H9 (cell line): ENCODE measurements at regions not wholly inside any gene's neighbourhood (a gene's known extent, or its start where the extent isn't known, plus 50 kb on each side); places are given as distances from the start of the nearest gene placed in this dataset.

Source experiments
- DNase-seq: peaks from one replicate; pipeline ENCODE4 v3.0.0-alpha.2; 2017
- H2AFZ ChIP-seq: one replicate; pipeline ENCODE4 v1.6.1; 2013; ENCODE audit warnings: mild to moderate bottlenecking, low read length, control low read depth, moderate library complexity
- H2AK5ac ChIP-seq: 2 replicates; pipeline ENCODE4 v1.6.1; 2013; ENCODE audit warnings: low read length, control low read depth, mixed read lengths; ENCODE audit not compliant: insufficient read length
- H2BK120ac ChIP-seq: one replicate; pipeline ENCODE4 v1.6.1; 2013; ENCODE audit warnings: low read depth, mild to moderate bottlenecking, low read length, control low read depth, inconsistent platforms; ENCODE audit not compliant: poor library complexity, severe bottlenecking
- H2BK12ac ChIP-seq: 2 replicates; pipeline ENCODE4 v1.6.1; 2013; ENCODE audit warnings: low read length, control low read depth, mixed read lengths, low read depth; ENCODE audit not compliant: insufficient read length
- H2BK15ac ChIP-seq: 2 replicates; pipeline ENCODE4 v1.6.1; 2013; ENCODE audit warnings: low read depth, low read length, control low read depth
- H2BK20ac ChIP-seq: one replicate; pipeline ENCODE4 v1.6.1; 2013; ENCODE audit warnings: low read depth, mild to moderate bottlenecking, low read length, control low read depth, inconsistent platforms; ENCODE audit not compliant: poor library complexity, severe bottlenecking
- H2BK5ac ChIP-seq: 2 replicates; pipeline ENCODE4 v1.6.1; 2013; ENCODE audit warnings: low read length, control low read depth, mixed read lengths; ENCODE audit not compliant: insufficient read length
- H3K14ac ChIP-seq: 2 replicates; pipeline ENCODE4 v1.6.1; 2013; ENCODE audit warnings: low read length, control low read depth; ENCODE audit not compliant: insufficient read depth
- H3K18ac ChIP-seq: 2 replicates; pipeline ENCODE4 v1.6.1; 2013; ENCODE audit warnings: low read depth, mild to moderate bottlenecking, mixed read lengths, low read length, control low read depth; ENCODE audit not compliant: insufficient read length
- H3K23ac ChIP-seq: 2 replicates; pipeline ENCODE4 v1.6.1; 2013; ENCODE audit warnings: low read length, control low read depth, mixed read lengths, low read depth; ENCODE audit not compliant: insufficient read length
- H3K23me2 ChIP-seq: 2 replicates; pipeline ENCODE4 v1.6.1; 2013; ENCODE audit warnings: low read depth, mild to moderate bottlenecking, mixed read lengths, low read length, control low read depth; ENCODE audit not compliant: insufficient read length, poor library complexity, severe bottlenecking
- H3K27ac ChIP-seq: 2 replicates; pipeline ENCODE4 v1.5.1; 2013; ENCODE audit warnings: low read length, control low read depth, mixed read lengths, low read depth; ENCODE audit not compliant: insufficient read length
- H3K27me3 ChIP-seq: 2 replicates; pipeline ENCODE4 v1.6.1; 2013; ENCODE audit warnings: low read length, control low read depth, inconsistent platforms; ENCODE audit not compliant: insufficient read depth
- H3K4ac ChIP-seq: 2 replicates; pipeline ENCODE4 v1.6.1; 2013; ENCODE audit warnings: low read depth, mild to moderate bottlenecking, control low read depth, inconsistent platforms, low read length, moderate library complexity
- H3K4me1 ChIP-seq: 2 replicates; pipeline ENCODE4 v1.6.1; 2013; ENCODE audit warnings: low read length, control low read depth, inconsistent platforms; ENCODE audit not compliant: insufficient read depth
- H3K4me2 ChIP-seq: 2 replicates; pipeline ENCODE4 v1.6.1; 2013; ENCODE audit warnings: low read length, control low read depth, mixed read lengths; ENCODE audit not compliant: insufficient read length, insufficient read depth
- H3K56ac ChIP-seq: 2 replicates; pipeline ENCODE4 v1.6.1; 2013; ENCODE audit warnings: low read depth, mild to moderate bottlenecking, mixed read lengths, low read length, control low read depth; ENCODE audit not compliant: insufficient read length
- H3K79me1 ChIP-seq: 2 replicates; pipeline ENCODE4 v1.6.1; 2013; ENCODE audit warnings: low read depth, mild to moderate bottlenecking, moderate library complexity, low read length, control low read depth, inconsistent platforms; ENCODE audit not compliant: insufficient read depth, poor library complexity, severe bottlenecking
- H3K79me2 ChIP-seq: 2 replicates; pipeline ENCODE4 v1.6.1; 2013; ENCODE audit warnings: low read length, control low read depth, inconsistent platforms; ENCODE audit not compliant: insufficient read depth
- H3K9ac ChIP-seq: 2 replicates; pipeline ENCODE4 v1.6.1; 2013; ENCODE audit warnings: low read length, control low read depth, mixed read lengths; ENCODE audit not compliant: insufficient read length; ENCODE audit errors: extremely low read depth
- H3K9me3 ChIP-seq: one replicate; pipeline ENCODE4 v1.6.1; 2013; ENCODE audit warnings: low read depth, low read length, inconsistent platforms; ENCODE audit not compliant: control insufficient read depth
- H3T11ph ChIP-seq: one replicate; pipeline ENCODE4 v1.6.1; 2013; ENCODE audit warnings: mild to moderate bottlenecking, low read length, control low read depth, inconsistent platforms
- H4K20me1 ChIP-seq: one replicate; pipeline ENCODE4 v1.6.1; 2013; ENCODE audit not compliant: control insufficient read depth, insufficient read length, insufficient read depth
- H4K5ac ChIP-seq: 2 replicates; pipeline ENCODE4 v1.6.1; 2013; ENCODE audit warnings: low read depth, mild to moderate bottlenecking, mixed read lengths, low read length, control low read depth; ENCODE audit not compliant: insufficient read length
- H4K8ac ChIP-seq: replicated peaks from 2 replicates; pipeline ENCODE4 v1.6.1; 2013; ENCODE audit warnings: low read length, control low read depth, mixed read lengths, low read depth; ENCODE audit not compliant: insufficient read length
- H4K91ac ChIP-seq: 2 replicates; pipeline ENCODE4 v1.6.1; 2013; ENCODE audit warnings: low read depth, mild to moderate bottlenecking, moderate library complexity, mixed read lengths, low read length, control low read depth; ENCODE audit not compliant: insufficient read length
- H3K27ac Mint-ChIP-seq, 3 experiments: 2 replicates in 2 of 3; 3 replicates in 1 of 3; pipeline ENCODE4 v1.8.0; 2020 to 2021; ENCODE audit warnings: mixed read lengths in 3 of 3, mild to moderate bottlenecking in 1 of 3, moderate library complexity in 1 of 3
- H3K27me3 Mint-ChIP-seq: 2 replicates; pipeline ENCODE4 v1.8.0; 2021; ENCODE audit warnings: low read depth, mild to moderate bottlenecking, moderate library complexity, mixed read lengths
- H3K36me3 Mint-ChIP-seq, 3 experiments: 2 replicates in 2 of 3; 3 replicates in 1 of 3; pipeline ENCODE4 v1.8.0; 2020 to 2021; ENCODE audit warnings: low read depth in 3 of 3, mixed read lengths in 3 of 3; ENCODE audit not compliant: insufficient read depth in 1 of 3
- H3K4me1 Mint-ChIP-seq, 2 experiments: 2 replicates each; pipeline ENCODE4 v1.8.0; 2020; ENCODE audit warnings: mixed read lengths in 2 of 2
- H3K4me3 Mint-ChIP-seq, 2 experiments: 2 replicates in 1 of 2; 3 replicates in 1 of 2; pipeline ENCODE4 v1.8.0; 2020 to 2021; ENCODE audit warnings: mild to moderate bottlenecking in 2 of 2, mixed read lengths in 2 of 2, moderate library complexity in 1 of 2
- H3K9me3 Mint-ChIP-seq, 2 experiments: 2 replicates in 1 of 2; 3 replicates in 1 of 2; pipeline ENCODE4 v1.8.0; 2020; ENCODE audit warnings: mild to moderate bottlenecking in 2 of 2, mixed read lengths in 2 of 2, moderate library complexity in 1 of 2
- WGBS: extraction: QIAGEN DNeasy Blood & Tissue Kit; methylation state at CpG from one replicate; pipeline ENCODE4 v1.1.7; 2013; ENCODE audit warnings: missing lambda C conversion rate, low lambda C conversion rate, mixed read lengths; ENCODE audit not compliant: insufficient read length; ENCODE audit errors: extremely low coverage; 5-methylcytosine and 5-hydroxymethylcytosine counted together
- TF ChIP-seq, protein P1 (sequence below): fragments of 200-600 bp; sonication (generic); conservative IDR thresholded peaks from 3 replicates; pipeline ENCODE4 v1.8.0; 2021; ENCODE audit warnings: antibody characterized with exemption, mild to moderate bottlenecking

DNA sequence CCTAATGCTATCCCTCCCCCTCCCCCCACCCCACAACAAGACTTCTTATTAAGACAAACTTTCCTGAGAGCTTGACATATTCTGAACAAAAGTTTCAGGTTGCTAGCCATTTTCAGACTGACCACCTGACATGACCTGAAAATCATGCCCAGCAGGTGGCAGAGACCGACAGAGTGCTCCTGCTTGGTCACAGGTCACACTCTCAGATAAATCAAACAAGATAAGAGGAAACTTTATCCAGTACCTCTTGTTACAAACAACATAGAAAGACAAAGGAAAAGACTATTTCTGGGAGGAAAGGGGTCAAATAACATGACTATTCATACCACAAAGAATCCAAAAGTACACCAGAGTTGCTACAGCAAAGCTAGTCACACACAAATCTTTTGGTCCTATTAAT is 107.4 kb downstream of the TMEM200C start:
- Mint-ChIP-seq H3K9me3 (peaks cover 12 to 15% of the 10 kb centered on the region in 2 experiments; a peak in 3 of 5 replicates), H3K27ac (no peak overlapping the region), H3K36me3 (no peaks in the 10 kb centered on the region; a peak in 1 of 7 replicates), H3K4me3 (no peak overlapping the region), H3K27me3 (no peaks in the 10 kb centered on the region; the same call in 1 of the 2 replicates), H3K4me1 (peaks cover 6 to 10% of the 10 kb centered on the region in 2 experiments)
- H2BK20ac ChIP-seq: no peak overlapping the region
- TF ChIP-seq, protein P1, sequence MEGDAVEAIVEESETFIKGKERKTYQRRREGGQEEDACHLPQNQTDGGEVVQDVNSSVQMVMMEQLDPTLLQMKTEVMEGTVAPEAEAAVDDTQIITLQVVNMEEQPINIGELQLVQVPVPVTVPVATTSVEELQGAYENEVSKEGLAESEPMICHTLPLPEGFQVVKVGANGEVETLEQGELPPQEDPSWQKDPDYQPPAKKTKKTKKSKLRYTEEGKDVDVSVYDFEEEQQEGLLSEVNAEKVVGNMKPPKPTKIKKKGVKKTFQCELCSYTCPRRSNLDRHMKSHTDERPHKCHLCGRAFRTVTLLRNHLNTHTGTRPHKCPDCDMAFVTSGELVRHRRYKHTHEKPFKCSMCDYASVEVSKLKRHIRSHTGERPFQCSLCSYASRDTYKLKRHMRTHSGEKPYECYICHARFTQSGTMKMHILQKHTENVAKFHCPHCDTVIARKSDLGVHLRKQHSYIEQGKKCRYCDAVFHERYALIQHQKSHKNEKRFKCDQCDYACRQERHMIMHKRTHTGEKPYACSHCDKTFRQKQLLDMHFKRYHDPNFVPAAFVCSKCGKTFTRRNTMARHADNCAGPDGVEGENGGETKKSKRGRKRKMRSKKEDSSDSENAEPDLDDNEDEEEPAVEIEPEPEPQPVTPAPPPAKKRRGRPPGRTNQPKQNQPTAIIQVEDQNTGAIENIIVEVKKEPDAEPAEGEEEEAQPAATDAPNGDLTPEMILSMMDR: no peak
- H2BK15ac ChIP-seq: no peak overlapping the region
- H3K79me2 ChIP-seq: no peaks in the 10 kb centered on the region
- no peak overlapping the region for H3K27ac ChIP-seq
- H3K56ac ChIP-seq: no peak overlapping the region
- H2BK12ac ChIP-seq: no peak overlapping the region
- H3K23ac ChIP-seq: no peak overlapping the region
- H2BK5ac ChIP-seq: no peak overlapping the region
- H3K9ac ChIP-seq: no peak overlapping the region
- H2AFZ ChIP-seq: no peak overlapping the region
- H2BK120ac ChIP-seq: no peak overlapping the region
- H4K20me1 ChIP-seq: no peaks in the 10 kb centered on the region
- H3K23me2 ChIP-seq: no peaks in the 10 kb centered on the region
- H4K91ac ChIP-seq: no peak overlapping the region
- no CpG with 5 or more reads among the region's 1 CpG for WGBS
- no peaks in the 10 kb centered on the region for H3K79me1 ChIP-seq
- H2AK5ac ChIP-seq: no peak overlapping the region
- no peak overlapping the region for H3K4me2 ChIP-seq
- H3K9me3 ChIP-seq: no peaks in the 10 kb centered on the region
- H3K14ac ChIP-seq: no peak overlapping the region
- DNase-seq: no peak
- no peak overlapping the region for H4K8ac ChIP-seq
- no peak overlapping the region for H3K18ac ChIP-seq
- H3K4me1 ChIP-seq: no peaks in the 10 kb centered on the region
- no peaks in the 10 kb centered on the region for H3K27me3 ChIP-seq
- no peak overlapping the region for H3T11ph ChIP-seq
- no peak overlapping the region for H4K5ac ChIP-seq
- H3K4ac ChIP-seq: no peak overlapping the region
